GM18499 (cell line): ENCODE measurements at regions not wholly inside any gene's neighbourhood (a gene's known extent, or its start where the extent isn't known, plus 50 kb on each side); places are given as distances from the start of the nearest gene placed in this dataset.
"Not testable (repeated sequence)": the region's sequence is repeated elsewhere in the genome, so short reads cannot be mapped to it uniquely, and the experiment has no call there.

Experiments used
- ATAC-seq: cut with Tn5 transposase; IDR thresholded peaks from one replicate; pipeline ENCODE4 v1.9.1; 2021; ENCODE audit warnings: moderate number of reproducible peaks; ENCODE audit not compliant: insufficient read depth, unreplicated experiment

GRCh38 chr7:67858931-67859330, 862.3 kb downstream of the TYW1 start:
- ATAC-seq = no peak

GRCh38 chr7:67863911-67864310, 867.3 kb downstream of the TYW1 start:
- no peak for ATAC-seq

GRCh38 chr7:67866054-67866453, 869.4 kb downstream of the TYW1 start:
- no peak for ATAC-seq

- no peak for ATAC-seq
These were observed 870.2 kb downstream of the TYW1 start for GRCh38 chr7:67866812-67867211.

- no peak for ATAC-seq
These were observed 873.8 kb downstream of the TYW1 start for GRCh38 chr7:67870396-67870795.

- no peak for ATAC-seq
These were observed 878.9 kb downstream of the TYW1 start for GRCh38 chr7:67875558-67875957.

- ATAC-seq = no peak
These were observed 882.2 kb downstream of the TYW1 start for GRCh38 chr7:67878808-67879207.

GRCh38 chr7:67882843-67883242, 886.2 kb downstream of the TYW1 start:
- ATAC-seq = no peak

- no peak for ATAC-seq
These were observed 893.7 kb downstream of the TYW1 start for GRCh38 chr7:67890316-67890715.

- ATAC-seq = no peak
These were observed 898.1 kb downstream of the TYW1 start for GRCh38 chr7:67894746-67895145.

- no peak for ATAC-seq
These were observed 900.1 kb downstream of the TYW1 start for GRCh38 chr7:67896721-67897120.

GRCh38 chr7:67900456-67900855, 903.8 kb downstream of the TYW1 start:
- no peak for ATAC-seq

- ATAC-seq = no peak
These were observed 905.3 kb downstream of the TYW1 start for GRCh38 chr7:67901808-67902480.

GRCh38 chr7:67907792-67908191, 911.2 kb downstream of the TYW1 start:
- no peak for ATAC-seq

- no peak for ATAC-seq
These were observed 915.8 kb downstream of the TYW1 start for GRCh38 chr7:67912437-67912836.

- no peak for ATAC-seq
These were observed 917.0 kb downstream of the TYW1 start for GRCh38 chr7:67913604-67914003.

GRCh38 chr7:67916111-67916510, 919.5 kb downstream of the TYW1 start:
- not testable (repeated sequence) for ATAC-seq

GRCh38 chr7:67916571-67917436, 920.2 kb downstream of the TYW1 start:
- no peak for ATAC-seq

- ATAC-seq = no peak
These were observed 920.8 kb downstream of the TYW1 start for GRCh38 chr7:67917437-67917755.

- ATAC-seq = no peak
These were observed 921.5 kb downstream of the TYW1 start for GRCh38 chr7:67918158-67918557.

GRCh38 chr7:67923286-67923685, 926.7 kb downstream of the TYW1 start:
- no peak for ATAC-seq

GRCh38 chr7:67928141-67928540, 931.5 kb downstream of the TYW1 start:
- no peak for ATAC-seq
